NCI-H146 treated with DMSO at 0.1 percent for 48 hours (cell line): ENCODE measurements at regions not wholly inside any gene's neighbourhood (a gene's known extent, or its start where the extent isn't known, plus 50 kb on each side); places are given as distances from the start of the nearest gene placed in this dataset.

Experiments used
- DNase-seq: peaks from one replicate; lab custom pipeline; 2025; ENCODE audit not compliant: unreplicated experiment; lab: John Stamatoyannopoulos, UW

DNA sequence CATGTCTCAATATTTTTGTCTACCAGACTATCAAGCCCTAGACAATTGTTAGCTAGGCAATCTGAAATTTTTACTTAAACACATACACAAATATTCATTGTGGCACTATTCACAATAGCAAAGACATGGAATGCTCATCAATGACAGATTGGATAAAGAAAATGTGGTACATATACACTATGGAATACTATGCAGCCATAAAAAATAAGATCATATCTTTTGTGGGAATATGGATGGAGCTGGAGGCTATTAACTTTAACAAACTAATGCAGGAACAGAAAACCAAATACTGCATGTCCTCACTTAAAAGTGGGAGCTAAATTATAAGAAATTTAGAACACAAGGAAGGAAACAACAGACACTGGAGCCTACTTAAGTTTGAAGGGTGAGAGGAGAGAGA is 288.6 kb upstream of the MIR17HG start:
- DNase-seq, result no peak

DNA sequence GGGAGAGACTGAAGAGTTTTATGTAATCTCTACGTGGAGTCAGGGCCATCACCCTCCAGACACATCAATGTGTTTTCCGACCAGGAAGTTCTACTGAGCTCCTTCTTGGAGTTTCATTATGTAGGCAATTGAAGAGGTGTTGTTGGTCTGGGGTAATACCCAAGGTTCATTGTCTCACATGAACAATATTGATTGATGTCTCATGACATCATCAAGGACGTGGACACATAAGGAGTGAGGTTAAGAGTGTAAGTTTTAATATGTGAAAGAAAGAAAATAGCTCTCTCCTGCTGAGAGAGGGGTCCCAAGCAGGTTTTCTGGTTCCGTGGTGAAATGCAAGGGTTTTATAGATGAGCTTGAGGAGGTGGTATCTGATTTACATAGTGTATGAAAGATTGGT is 280.7 kb upstream of the MIR17HG start:
- DNase-seq, result no peak

DNA sequence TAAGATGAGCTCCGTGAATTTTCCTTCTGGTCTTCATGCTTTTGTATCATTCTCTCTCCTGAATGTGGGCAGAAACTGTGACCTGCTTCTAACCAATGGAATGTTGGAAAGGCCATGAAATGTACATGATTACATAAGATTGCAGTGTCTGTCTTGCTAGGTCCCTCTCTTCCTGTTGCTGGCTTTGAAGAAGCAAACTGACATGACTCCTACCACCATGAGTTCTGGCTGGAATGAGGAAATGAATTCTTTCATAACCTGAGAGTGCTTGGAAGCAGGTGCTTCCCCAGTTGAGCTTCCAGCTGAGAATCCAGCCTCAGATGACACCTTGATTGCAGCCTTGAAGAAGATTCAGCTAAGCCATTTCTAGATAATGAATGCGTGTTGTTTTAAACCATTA is 275.0 kb upstream of the MIR17HG start:
- no peak for DNase-seq

DNA sequence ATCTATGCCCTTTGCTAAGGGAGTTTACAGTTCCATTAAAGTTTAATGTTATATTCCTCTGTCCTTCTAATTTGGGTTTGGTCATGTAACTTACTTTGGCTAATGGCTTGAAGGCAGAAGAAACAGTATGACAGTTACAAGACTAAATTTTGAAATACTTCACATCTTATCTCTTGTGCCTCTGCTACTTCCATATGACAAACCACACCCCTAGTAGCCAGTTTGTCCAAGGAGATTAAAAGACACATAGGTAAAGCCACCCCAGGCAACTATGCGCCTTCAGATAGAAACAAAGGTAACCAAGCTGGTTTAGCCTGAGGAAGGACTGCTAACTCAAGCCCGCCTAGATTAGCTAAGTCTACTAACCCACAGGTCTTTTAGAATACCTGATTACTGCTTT is 273.4 kb upstream of the MIR17HG start:
- DNase-seq, result no peak

DNA sequence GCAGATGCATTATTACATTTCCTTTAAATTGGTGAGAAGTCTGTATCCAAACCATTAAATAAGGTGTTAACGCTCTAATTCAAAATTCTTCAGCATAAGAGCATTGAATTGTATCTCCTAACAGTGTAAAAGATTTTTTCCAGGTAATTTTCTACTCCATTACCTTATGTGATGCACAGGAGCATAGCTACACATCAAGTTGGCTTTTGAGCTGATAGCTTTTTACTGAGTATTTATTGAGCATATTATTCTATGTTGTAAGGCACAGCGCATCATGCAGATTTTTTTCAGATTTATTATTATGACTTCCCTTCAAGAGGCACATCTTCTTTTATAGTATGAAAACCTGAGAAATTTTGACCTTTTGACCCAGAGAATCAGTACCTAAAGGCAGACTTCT is 270.7 kb upstream of the MIR17HG start:
- DNase-seq, result no peak

DNA sequence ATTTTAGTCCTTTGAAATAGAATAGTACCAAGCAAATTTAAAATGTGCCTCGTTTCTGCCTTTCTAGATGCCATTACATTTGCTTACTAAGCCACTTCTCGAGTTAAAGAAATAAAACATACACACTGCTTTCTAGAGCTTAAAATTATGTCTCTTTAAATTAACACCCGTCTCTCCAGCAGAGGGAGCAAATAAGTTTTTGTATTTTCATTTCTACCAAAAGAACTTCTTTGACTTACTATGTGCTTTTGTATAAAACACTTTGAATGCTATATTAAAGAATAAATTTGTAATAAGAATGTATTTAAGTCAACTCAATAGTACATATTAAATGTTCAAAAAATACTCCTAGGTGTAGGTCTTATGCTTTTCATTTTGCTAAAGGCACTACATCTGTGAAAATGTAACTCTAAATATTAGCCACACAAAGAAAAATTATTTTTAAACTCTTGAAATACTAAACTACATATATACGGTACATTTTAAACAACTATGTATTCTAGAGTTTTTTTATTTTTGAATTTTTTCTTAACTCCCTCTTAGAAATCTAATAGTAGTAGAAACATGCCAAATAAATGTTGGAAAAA is 269.3 kb upstream of the MIR17HG start:
- DNase-seq, result no peak

DNA sequence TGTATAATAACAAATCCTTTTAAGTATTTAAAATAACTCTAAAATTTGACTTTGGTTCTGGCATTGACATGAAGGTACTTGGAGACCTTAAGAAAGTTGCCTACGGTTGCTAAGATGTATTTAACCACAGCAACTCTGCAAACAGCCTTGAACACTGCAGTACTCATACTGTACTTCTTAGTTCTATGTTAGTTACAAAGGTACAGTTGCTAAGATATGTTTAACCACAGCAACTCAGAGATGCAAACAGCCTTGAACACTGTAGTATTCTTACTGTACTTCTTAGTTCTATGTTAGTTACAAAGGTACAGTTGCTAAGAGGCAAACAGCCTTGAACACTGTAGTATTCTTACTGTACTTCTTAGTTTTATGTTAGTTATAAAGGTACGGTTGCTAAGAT is 268.3 kb upstream of the MIR17HG start:
- no peak for DNase-seq

DNA sequence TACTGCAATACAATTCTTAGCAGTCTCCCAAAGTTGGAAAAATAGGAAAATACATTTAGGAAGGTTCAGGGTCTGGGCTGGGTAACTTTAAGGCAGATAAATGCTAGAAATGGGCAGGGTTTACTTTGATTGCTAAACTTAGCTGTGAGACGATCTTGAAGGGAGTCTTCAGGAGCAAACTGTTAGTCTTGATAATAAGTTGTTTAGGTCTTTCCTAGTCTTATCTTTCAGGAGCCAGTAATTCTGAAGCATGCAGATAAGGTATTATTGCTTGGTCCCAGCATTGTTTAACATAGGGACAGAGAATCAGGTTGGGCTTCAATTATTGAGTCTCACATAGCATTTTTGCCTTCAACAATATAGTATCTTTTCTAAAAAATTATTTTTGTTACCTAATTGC is 262.4 kb upstream of the MIR17HG start:
- DNase-seq, result no peak

DNA sequence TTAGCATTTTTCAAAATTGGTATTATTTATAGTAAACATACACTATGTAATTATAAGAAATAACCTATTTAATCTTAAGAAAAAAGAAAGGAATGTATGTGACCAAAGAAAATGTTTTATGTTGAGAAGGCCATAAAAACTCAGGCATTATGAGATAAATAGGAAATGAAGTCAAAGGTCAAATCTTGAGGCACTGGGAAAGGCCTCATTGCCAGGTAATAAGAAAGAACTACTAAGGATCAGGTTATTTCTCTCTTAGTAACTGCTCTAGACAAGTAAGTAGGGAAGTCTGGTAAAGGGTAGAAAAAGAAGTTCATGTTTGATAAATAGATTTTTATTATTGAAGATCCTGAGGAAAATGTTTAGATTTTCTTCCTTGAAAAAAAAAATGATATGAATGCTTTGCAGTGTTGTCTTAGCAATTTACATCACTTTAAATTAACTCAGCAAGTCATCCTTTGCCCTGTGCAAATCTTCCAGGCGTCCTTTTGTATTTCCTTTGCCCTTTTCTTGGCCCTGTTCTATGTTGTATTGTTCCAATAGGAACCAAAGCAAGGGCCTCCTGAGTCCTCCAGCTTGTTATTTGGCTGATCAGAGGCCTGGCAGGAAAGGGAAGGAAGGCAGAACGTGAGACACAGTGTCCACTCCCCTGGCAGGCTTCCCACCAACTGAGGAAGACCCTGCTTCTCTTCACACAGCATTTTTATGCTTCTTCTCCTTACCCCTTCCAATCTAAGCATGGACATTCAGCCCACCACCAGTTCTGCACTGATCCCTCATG is 260.4 kb upstream of the MIR17HG start:
- peak; percentile 4 for DNase-seq

DNA sequence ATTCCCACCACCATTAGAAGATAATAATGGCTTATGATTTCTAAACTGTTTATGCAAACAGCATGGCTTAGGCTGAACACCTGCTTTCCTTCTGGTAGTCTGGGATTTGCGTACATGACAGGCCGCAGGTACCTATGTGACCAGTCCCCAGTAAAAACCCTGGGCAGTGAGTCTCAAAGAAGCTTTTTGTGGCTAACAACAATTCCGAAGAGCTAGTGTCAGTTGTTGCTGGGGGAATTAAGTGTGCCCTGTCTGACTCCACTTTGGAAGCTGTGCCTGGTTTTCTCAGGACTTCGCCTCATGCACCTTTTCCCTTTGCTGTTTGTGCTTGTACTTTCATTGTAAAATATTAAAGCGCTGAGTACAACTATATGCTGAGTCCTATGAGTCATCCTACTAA is 250.2 kb upstream of the MIR17HG start:
- DNase-seq, result no peak

DNA sequence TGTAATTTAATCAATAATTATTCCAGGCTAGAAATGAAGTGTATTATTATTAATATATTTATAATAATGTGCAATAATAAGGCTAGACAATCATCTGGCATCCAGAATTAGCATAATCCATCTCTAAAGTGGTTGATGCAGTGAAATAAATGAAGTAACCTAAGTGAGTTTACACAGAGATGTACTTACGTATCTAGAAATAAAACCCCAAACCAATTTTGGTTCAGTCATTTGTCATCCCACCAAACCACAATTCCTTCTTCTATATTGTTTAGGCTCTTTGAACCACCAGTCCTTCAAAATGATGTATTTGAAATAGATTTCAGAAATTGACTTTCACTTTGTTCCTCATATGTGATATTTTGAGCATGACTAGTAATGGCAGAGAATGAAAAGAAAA is 247.6 kb upstream of the MIR17HG start:
- no peak for DNase-seq

DNA sequence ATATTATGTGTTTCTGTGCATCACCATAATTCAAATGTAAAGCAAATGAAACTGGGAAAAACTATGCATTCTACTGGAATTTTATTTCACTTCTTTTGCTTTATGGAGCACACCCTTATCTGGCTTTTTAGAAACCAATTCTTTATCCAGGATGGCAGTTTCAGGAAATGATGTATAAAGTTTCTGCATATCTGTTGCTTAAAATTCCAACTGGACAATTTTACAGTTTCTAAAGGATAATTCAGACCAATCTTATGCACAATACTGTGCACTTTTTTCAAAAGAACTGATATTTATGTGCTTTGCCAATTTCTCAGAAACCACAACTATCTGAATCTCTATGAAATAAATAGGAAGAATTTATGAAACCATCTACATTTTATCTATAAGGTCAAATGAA is 246.5 kb upstream of the MIR17HG start:
- no peak for DNase-seq

DNA sequence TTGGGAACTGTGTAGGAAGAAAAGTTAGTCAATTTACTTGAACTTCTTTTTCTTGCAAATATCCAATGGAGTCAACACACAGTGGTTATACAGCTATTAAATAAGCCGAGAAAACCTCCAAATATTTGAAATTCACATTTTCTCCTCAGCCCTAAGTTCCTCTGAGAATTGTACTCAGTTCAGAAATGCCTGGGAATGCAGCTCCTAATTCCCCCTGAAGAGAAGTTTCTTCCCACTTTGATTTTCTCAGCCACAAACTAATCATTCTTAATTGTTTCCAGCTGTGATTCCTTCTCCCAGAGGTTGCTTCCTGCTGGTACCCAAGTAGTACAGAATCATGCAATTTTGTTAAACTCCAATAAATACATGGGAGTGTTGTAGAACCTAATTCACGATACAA is 246.1 kb upstream of the MIR17HG start:
- DNase-seq, result no peak

DNA sequence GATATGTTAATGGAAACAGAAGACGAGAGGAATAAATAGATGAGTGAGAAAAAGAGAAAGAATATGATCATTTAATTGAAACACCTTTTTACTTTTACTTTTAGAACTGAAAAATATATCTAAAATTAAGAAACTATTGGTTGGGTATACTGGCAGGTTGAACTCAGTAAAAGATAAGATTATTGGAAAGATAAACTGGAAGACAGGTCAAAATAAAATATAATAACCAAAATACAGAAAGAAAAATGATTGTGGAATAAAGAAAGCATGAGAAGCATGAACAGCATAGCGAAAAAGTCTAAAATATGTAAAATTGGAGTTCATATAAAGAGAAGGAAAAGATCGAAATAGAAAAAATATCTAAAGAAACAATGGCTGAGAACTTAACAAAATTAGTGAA is 242.2 kb upstream of the MIR17HG start:
- no peak for DNase-seq

DNA sequence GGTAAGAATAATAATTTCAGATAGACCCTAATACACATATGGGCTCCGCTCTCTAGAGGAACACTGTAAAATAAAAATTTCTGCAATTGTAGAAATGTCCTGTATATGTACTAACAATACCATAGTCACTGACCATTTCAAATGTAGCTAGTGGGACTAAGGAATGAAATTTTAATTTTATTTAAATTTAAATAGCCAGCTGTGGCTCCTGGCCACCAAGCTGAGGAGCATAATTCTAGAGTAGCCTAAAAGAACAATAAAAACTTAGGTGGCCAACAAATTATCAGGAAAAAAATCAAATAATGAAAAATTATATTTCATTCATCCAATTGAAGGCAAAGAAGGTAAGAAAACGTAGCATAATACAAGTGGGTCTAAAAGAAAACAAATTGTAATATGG is 240.9 kb upstream of the MIR17HG start:
- DNase-seq, result no peak

DNA sequence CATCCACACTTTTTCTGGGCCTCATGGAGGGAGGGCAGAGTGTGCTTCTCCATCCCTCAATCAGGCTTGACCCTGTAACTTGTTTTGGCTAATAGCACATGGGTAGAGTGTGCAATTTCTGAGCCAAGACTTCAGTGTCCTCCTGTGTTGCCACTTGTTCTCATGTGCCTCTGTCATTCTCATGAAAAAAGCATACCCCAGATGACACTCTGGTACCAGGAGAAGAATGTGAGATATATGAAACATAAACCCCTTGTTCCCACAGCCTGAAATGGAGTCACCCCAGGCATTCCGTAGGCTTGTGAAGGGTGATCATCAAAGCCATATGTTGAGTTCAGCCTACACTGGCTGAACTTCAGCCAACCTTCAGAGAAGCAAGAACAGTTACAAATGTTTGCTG is 239.2 kb upstream of the MIR17HG start:
- DNase-seq, result no peak

DNA sequence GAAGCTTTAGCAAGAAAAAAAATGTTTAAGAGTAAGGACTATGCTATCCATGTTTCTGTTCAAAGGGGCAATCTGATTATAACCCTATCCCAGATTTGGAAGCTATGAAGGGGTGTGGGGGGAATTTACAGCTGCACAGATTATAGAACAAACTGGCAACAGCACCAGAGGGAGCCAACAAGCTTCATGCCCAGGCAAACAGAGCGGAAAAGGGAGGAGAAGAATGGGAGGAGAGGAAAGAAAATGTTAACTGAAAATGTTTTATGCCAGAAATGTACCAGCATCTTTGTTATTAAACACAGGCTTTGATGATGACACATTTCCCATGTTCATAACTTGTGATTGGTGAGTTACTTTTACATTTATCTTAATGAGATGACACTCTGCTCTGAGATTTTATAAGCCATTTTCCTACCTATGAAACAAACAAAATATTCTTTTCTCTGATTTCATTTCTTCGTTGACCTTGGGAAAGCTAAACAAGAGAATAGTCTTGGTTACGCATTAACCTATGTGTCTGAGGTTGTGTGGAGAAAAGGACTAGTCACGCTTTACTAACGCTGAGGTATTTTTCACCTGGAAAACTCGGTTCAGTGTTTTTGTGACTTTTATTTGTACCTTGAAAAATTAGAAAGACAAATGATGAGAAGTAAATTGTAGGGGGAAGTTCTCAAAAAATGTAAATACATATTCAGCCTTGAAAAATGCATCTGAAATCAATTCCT is 235.8 kb upstream of the MIR17HG start:
- DNase-seq, result no peak

DNA sequence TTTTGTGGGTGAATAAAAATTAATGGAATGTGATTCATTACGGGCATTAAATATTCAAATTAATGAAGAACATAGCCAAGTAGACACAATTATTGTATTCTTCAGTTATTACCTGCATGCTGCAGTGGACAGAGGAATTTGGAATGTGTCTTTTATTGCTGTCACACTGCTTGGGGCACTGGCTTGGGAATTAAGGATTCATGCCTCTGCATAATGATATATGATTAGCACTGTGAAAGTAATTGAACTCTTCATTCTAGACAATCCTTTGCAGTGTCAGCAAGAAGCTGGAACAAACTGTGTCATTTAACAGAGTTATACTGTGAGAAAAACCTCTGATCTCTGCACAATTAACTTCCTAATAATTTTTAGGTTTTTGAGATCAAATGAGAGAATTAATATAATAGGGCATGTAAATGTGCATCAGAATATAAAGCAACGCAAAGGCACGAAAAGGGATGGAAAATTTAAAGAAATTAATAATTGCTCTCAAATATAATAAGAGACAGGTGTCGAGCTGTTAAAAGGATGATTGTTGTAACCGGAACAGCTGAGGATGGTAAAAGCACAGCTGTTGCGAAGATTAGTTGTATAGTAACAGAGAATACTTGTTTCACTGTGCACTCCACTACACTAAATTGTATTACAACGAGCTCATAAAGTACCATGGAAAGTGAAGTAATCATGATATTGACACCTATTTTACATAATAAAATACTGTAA is 235.1 kb upstream of the MIR17HG start:
- no peak for DNase-seq

DNA sequence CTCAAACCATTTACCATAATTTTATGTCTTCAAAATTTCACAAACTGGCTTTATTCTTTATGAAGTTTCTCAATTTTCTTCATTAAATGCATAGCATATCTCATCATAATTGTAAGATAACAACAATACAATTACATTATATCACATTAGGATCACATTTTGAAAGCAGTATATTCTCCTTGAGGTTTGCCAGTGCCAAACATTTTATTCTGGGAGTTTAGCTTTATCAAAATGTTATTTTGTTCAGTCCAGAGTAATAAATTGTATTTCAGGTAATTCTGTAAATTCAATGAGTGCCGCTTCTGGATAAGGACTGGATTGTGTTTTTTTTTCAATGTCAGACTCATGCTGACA is 234.6 kb upstream of the MIR17HG start:
- DNase-seq, result no peak

DNA sequence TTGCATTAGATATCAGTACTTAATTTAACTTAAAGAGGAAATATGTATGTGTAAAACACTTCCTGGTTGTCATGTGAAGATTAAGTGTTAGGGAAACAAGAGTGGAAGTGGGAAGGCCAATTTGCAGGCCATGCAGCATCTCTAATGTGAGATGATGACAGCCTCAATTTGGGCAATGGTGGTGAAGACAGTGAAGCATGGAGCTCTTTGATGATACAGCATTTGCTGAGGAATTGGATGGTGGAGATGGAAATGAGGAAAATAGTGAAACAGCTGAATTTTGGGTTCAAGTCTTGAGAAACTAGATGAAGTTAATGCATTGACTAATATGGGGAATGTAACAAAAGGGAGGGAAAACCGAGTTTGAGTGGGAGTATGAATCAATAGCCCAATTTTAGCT is 231.7 kb upstream of the MIR17HG start:
- DNase-seq, result no peak

DNA sequence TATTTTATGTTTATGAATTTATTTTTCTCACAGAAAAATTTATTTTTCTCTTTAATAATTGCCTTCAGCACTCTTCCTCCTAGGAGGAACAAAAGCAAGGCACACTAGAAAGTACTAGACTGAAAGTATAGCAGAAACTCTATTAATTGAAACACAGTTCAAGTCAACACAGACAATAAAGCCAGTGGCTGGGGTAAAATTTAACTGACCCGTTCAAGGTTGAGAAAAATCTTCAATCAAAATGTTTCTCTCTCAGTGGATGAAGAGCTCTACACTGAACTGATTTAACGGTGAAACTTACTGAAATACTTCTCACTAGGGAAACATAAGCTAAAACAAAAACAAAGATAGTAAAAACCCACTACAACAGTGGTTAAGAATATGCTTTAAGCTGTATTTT is 230.1 kb upstream of the MIR17HG start:
- DNase-seq, result no peak

DNA sequence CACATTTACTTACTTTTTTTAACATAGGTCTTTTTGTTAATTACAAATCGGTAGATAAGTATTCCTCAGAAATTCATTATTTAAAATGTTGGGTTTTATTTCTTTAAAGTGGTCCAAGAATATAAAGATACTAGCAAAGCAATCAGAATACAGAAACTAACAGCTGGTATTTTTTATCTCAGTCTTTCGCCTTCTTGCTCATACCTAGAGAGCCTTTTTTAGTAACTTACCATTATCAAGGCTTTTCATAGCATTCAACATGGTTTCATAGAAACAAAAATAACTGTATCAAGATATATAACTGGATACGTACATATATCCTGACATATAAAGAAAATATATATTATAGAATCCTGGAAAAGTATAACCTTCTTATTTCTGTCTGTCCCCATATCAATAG is 227.8 kb upstream of the MIR17HG start:
- DNase-seq, result no peak
